HG02840 (cell line): ENCODE measurements at regions not wholly inside any gene's neighbourhood (a gene's known extent, or its start where the extent isn't known, plus 50 kb on each side); places are given as distances from the start of the nearest gene placed in this dataset.
A peak's percentile ranks its signal among the peaks of the same experiment; 100 is the strongest.

Source experiments
- ATAC-seq: cut with Tn5 transposase; IDR thresholded peaks from one replicate; pipeline ENCODE4 v1.9.1; 2021; ENCODE audit warnings: mild to moderate bottlenecking, moderate library complexity, moderate number of reproducible peaks; ENCODE audit not compliant: unreplicated experiment, low FRiP score

GRCh38 chr4:136867465-136867864, 664.8 kb downstream of the PCDH18 start:
- ATAC-seq, result no peak

GRCh38 chr4:136865526-136865925, 666.8 kb downstream of the PCDH18 start:
- ATAC-seq, result no peak

GRCh38 chr4:136864604-136865185, 667.6 kb downstream of the PCDH18 start:
- peak; percentile 84 for ATAC-seq

DNA sequence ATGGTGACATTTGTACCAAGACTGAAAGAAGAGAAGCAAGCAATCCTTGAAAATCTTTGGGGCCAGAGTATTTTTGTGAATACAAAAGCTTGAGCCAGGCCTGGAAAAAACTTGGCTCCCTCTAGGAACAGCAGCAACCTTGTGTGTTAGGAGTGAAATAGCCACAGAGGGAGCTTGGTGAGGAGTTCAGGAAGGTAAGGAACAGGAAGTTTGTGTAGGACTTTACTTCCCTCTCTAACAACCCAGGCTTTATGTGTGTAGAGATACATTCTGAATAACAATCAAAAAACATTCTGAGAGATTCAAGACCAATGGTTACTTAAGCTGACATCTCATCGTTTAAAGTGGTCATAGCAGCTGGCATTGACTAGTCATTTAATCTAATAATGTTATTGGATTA, 668.5 kb downstream of the PCDH18 start:
- ATAC-seq, result no peak

DNA sequence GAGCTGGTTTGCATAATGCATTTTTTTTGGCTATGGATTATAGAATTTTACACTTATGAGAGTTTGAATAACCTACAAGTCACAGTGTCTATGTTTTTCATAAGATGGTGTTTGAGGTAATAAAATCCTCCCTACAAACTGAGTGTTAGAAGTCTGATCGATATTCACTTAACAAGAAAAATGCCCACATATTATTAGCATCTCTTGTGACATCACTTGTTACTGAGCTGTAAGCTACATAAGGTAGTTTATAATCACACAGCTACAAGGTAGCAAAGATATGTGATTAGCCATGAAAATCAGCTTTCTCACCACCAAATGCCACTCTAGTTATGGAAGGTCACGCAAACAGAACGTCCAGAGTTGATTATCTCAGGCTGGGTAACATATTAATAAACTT, 669.6 kb downstream of the PCDH18 start:
- no peak for ATAC-seq

DNA sequence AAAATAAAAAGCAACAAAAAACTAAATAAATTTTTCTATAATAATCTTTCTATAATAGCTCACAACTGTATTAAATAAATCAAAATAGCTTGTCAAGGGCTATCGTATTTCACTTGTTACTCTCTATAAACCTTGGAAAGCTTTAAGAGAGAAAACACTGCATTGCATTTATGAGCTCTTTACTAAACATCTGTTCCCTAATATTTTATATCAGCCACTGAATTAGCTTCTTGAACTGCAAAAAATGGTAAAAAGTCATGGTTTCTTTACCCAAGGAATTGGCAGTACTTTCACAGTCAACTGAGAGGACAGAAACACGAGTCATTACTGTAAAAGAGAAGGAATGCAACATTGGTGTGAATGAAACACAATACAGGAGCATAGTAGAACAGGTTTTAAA, 671.2 kb downstream of the PCDH18 start:
- no peak for ATAC-seq

GRCh38 chr4:136858903-136859302, 673.4 kb downstream of the PCDH18 start:
- no peak for ATAC-seq

DNA sequence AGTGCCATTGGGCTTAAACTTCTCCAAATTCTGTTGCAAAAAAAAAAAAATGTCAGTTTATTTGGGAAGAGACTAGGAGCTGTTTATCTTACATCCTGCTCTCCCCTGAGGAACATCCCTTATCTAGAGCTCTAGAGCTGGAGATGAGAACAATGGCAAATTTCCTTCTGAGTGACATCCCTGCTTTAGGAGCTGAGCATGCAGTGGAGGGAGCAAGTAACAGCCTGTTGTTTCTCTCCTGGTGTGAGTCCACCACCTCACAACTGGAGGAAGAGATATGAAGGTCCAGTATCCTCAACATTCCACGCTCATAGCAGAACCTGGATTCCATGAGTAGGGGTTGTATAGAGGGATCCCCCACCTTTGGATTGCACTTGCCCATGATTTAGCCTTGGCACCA, 676.4 kb downstream of the PCDH18 start:
- ATAC-seq, result no peak

DNA sequence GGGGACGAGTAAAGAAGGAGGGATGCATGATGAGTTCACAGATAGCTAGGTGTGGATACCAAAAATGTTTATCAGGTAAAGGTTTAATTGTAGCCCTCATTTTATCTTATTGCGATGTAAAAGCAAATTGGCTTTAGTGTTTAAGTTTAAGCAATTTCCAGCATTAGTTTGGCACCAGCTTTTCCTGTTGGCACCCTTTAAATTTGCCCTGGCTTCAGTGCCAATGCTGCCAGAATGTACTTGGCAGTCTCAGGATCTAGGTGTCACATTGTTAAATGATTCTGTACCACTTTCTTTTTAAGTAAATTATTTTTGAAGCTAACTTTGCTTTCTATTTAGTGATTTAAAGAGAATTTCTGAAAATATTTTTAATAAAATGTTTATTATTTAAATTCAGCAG, 681.8 kb downstream of the PCDH18 start:
- no peak for ATAC-seq

DNA sequence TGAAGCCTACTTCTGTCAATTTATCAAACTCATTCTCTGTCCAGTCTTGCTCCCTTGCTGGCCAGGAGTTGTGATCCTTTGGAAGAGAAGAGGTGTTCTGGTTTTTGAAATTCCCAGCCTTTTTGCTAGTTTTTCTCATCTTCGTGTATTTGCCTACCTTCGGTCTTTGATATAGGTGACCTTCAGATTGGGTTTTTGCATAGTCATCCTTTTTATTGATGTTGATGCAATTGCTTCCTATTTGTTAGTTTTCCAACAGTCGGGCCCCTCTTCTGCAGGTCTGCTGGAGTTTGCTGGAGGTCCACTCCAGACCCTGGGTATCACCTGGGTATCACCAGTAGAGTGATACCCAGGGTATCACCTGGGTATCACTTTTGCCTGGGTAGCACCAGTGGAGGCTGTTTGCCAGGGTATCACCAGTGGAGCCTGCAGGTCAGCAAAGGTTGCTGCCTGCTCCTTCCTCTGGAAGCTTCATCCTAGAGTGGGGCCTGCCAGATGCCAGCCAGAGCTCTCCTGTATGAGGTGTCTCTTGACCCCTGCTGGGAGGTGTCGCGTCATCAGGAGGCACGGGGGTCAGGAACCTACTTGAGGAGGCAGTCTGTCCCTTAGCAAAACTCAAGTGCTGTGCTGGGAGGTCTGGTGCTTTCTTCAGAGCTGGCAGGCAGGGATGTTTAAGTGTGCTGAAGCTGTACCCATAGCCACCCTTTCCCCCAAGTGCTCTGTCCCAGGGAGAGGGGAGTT, 684.2 kb downstream of the PCDH18 start:
- ATAC-seq, result no peak

- ATAC-seq, result no peak
Observed at GRCh38 chr4:136841526-136841925, 690.8 kb downstream of the PCDH18 start.

DNA sequence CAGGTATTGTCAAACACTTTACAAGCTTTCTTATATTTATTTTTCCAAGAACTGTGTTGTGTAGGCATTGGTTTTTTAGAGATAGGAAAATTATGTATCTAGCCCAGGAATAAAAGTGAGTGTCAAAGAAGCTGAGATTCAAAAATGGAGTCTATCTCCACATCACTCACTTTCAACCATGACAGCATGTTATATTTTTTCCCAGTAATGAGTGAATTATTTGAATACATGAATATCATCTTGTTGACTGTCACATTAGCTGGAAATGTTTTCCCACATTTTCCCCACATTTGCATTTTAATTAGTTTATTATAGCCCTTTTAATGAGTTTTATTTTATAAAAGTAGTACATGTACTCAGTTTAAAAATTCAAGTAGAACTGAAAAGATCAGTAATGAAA, 693.7 kb downstream of the PCDH18 start:
- ATAC-seq, result no peak

DNA sequence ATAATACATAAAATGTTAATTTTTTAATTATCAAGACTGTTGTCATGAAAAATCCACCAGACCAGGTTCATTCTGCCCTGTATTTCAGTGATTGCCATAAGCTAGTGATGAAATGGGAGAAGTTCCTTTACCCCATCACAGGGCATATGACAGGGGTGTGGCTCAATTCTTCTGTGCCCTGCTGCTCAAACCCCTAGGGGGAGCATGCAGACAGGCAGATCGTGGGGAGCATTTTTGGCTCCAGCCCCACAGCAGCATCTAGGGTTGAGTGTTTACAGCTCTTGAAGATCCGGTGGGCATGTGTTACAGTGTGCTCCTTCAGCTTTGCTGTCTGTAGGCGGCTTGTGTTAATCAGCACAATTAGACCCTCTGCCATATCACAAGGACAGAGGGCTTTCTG, 700.7 kb downstream of the PCDH18 start:
- no peak for ATAC-seq

GRCh38 chr4:136829280-136829679, 703.0 kb downstream of the PCDH18 start:
- ATAC-seq, result no peak

- ATAC-seq, result no peak
Observed at GRCh38 chr4:136823020-136823419, 709.3 kb downstream of the PCDH18 start.

GRCh38 chr4:136818811-136819330, 713.4 kb downstream of the PCDH18 start:
- no peak for ATAC-seq

DNA sequence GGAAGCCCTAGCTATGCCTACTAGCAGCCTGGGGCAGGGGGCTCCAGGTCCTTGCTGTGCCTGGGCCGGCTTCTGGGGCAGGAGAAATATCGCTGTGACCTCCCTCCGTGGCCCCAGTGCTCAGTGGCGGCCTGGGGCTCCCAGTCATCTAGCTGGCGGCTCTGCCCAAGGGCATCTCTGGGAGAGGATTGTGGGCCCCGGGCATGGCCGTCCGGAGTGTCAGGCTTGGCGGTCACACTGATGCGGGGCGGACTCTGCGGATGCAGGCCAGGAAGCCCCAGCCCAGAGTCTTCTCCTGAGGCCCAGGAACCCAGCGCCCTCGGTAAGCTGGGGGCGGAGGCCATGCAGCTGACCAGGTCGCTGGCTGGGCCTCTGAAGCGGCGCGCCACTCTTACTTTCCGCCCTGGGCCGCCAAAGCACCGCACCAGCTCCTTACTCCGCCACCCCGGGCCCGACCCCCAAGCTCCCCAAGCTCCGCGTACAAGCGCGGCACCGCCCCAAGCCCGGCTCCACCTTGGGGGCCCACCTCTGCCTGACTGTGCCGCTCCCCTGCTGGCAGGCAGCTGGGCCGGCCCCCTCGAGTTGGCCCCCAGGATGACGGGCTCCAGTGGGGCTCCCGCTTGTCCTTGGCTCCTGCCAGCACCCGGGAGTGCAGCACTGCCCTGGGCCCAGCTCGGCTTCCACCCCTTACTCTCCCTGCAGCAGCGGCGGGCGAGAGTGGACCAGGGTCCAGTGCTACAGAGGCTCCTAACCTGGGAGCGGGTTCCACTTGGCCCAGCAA, 720.0 kb downstream of the PCDH18 start:
- no peak for ATAC-seq

DNA sequence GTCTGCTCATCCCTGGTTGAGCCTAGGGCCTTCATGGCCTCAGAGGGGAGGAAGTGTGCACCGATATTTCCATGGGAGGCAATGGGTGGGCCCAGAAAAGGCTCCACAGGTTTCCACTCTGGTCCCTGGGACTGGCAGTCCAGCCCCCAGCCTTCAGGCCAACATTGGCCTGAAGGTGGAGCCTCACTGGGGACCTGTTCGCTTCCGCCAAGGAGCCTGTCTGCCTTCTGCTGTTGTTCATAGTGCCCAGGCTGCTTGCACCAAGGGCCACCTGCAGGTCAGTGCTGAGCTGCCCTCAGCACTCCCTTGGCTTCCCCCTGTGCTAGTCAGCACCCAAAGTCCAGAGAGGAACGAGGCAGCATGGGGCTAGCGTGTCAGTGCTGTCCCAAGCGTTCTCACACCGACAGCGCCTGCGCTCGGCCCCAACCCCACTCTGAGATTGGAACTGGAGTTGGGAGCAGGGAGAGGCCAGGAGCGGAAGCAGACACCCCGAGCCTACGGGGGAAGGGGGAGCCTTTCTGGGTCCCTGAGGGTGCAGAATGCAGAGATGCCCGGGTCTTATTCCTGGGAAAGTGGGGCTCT, 720.7 kb downstream of the PCDH18 start:
- ATAC-seq, result no peak

DNA sequence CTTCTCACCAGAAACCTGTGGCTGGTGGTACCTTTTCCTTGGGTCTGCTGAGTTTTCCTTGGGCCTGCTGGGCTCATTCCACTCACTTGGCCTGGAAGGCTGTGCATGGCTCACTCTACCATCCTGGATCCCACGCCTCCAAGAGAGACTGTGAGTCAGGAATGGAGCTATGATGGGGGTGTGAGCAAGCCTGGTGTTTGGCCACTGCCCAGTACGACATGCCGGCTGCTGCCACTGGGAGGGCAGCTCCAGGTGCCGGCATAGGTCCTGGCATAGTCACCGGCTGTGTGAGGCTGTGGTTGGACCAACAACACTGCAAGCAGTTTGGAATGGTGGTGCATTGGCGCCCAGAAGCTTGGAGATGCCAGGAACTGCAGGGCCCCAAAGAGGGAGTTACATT, 721.7 kb downstream of the PCDH18 start:
- no peak for ATAC-seq

GRCh38 chr4:136806844-136807243, 725.5 kb downstream of the PCDH18 start:
- no peak for ATAC-seq

DNA sequence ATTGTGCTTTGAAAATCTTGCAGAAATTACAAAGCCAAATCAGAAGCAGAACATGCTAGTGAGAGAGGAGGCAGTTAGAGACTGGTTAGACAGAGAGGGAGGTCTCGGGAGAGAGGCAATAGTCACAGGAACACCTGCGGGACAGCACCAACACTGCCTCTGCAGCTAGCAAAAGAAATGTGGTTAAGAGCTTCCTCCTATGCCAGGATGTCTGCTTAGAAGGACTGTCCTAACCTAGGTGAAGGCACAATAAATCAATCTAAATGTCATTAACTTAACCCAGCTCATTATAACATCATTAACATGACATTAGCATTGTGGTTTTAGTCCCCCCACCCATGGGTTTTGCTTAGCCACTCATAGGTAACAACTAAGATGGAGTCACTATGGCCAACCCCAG, 726.7 kb downstream of the PCDH18 start:
- no peak for ATAC-seq
